Activated naive CD8-positive, alpha-beta T cell treated with anti-CD3 and anti-CD28 coated beads, Interleukin-2, amount 10 ng/mL, durations not matched to agents 7 days and 5 days (primary cell): ENCODE measurements at regions not wholly inside any gene's neighbourhood (a gene's known extent, or its start where the extent isn't known, plus 50 kb on each side); places are given as distances from the start of the nearest gene placed in this dataset.
"Not testable (repeated sequence)": the region's sequence is repeated elsewhere in the genome, so short reads cannot be mapped to it uniquely, and the experiment has no call there.

Source experiments
- ATAC-seq: fragments of 150-1000 bp; cut with Tn5 transposase; one replicate; pipeline ENCODE4 v1.10.0; 2021; ENCODE audit warnings: low read depth, moderate library complexity
- POLR2A ChIA-PET: fragments of 350-600 bp; sonication (Branson Sonifier 250); formaldehyde crosslinking; loops from one replicate; lab custom pipeline; 2021; ENCODE audit warnings: antibody characterized with exemption; lab: Charles Lee
- DNase-seq: peaks from one replicate; pipeline ENCODE4 v3.0.0; 2021
- H3K27ac Mint-ChIP-seq: one replicate; pipeline ENCODE4 v1.8.0; 2022; ENCODE audit warnings: mild to moderate bottlenecking, mixed read lengths
- H3K27me3 Mint-ChIP-seq: one replicate; pipeline ENCODE4 v1.8.0; 2022; ENCODE audit warnings: mild to moderate bottlenecking, moderate library complexity, mixed read lengths
- H3K36me3 Mint-ChIP-seq: one replicate; pipeline ENCODE4 v1.8.0; 2021; ENCODE audit warnings: mild to moderate bottlenecking, mixed read lengths
- H3K4me1 Mint-ChIP-seq: one replicate; pipeline ENCODE4 v1.8.0; 2021; ENCODE audit warnings: mixed read lengths
- H3K4me3 Mint-ChIP-seq: one replicate; pipeline ENCODE4 v1.8.0; 2022; ENCODE audit warnings: mild to moderate bottlenecking, moderate library complexity, mixed read lengths
- H3K9me3 Mint-ChIP-seq: one replicate; pipeline ENCODE4 v1.8.0; 2021; ENCODE audit warnings: mixed read lengths

- H3K27me3 Mint-ChIP-seq = no peaks in the 10 kb centered on the region
- POLR2A ChIA-PET = no interaction called here
- peaks cover 1% of the 10 kb centered on the region for H3K9me3 Mint-ChIP-seq
- H3K36me3 Mint-ChIP-seq = no peaks in the 10 kb centered on the region
- no peak overlapping the region for H3K4me3 Mint-ChIP-seq
- no peak overlapping the region for H3K27ac Mint-ChIP-seq
- DNase-seq (no peak), ATAC-seq (no peak)
- no peaks in the 10 kb centered on the region for H3K4me1 Mint-ChIP-seq
Observed at GRCh38 chr11:22082178-22082577, 110.7 kb upstream of the ANO5 start.

DNA sequence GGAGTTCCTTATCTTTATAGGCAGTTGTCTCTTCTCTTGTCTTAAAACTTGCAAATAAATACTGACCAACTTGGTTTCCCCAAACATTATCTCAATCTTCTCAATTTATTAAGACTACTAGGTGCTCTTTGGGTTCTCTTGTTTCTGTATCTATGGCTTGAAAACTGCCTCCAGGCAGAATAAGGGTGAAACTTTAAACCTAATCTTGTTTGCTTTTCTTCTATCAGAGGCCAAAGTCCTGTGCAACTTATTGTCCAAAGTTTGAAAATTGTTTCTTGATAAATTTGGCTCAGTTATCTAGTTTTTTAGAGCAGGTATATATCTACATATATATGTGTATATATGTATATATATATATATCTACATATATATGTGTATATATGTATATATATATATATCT lies 110.1 kb upstream of the ANO5 start:
- no peaks in the 10 kb centered on the region for H3K4me1 Mint-ChIP-seq
- no peak overlapping the region for H3K27ac Mint-ChIP-seq
- no peak for ATAC-seq
- peaks cover 1% of the 10 kb centered on the region for H3K9me3 Mint-ChIP-seq
- H3K4me3 Mint-ChIP-seq = no peak overlapping the region
- H3K36me3 Mint-ChIP-seq = no peaks in the 10 kb centered on the region
- DNase-seq = no peak
- POLR2A ChIA-PET = no interaction called here
- no peaks in the 10 kb centered on the region for H3K27me3 Mint-ChIP-seq

DNA sequence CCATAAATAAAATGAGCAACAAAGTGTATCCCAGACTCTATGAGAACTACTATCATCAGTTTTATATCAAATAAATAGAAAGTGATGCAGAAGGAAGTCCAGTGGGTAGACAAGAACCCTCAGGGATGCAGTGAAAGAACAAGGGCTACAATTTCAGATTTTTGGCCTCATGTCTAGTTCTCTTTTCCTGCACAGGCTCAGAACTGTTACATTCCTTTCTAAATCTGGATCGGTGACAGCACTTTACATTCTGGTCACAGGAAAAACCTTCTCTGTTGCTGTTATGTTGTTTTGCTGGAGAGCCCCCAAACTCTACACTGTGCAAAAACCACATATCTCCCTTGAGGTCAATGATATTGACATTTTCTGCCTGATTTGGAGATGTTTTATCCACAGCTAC lies 108.8 kb upstream of the ANO5 start:
- POLR2A ChIA-PET = no interaction called here

GRCh38 chr11:22084564-22084963 lies 108.3 kb upstream of the ANO5 start:
- Mint-ChIP-seq H3K4me3 (no peak overlapping the region), H3K4me1 (no peaks in the 10 kb centered on the region), H3K36me3 (no peaks in the 10 kb centered on the region), H3K27ac (no peak overlapping the region), H3K27me3 (no peaks in the 10 kb centered on the region), H3K9me3 (peaks cover 1% of the 10 kb centered on the region)
- ATAC-seq (no peak), DNase-seq (no peak)
- POLR2A ChIA-PET = no interaction called here

More for the DNA sequence above, 108.8 kb upstream of the ANO5 start:
- Mint-ChIP-seq H3K4me3 (no peak overlapping the region), H3K27ac (no peak overlapping the region), H3K36me3 (no peaks in the 10 kb centered on the region), H3K27me3 (no peaks in the 10 kb centered on the region), H3K9me3 (peaks cover 1% of the 10 kb centered on the region), H3K4me1 (no peaks in the 10 kb centered on the region)
- ATAC-seq (no peak), DNase-seq (no peak)

- no peaks in the 10 kb centered on the region for H3K36me3 Mint-ChIP-seq
- no peaks in the 10 kb centered on the region for H3K9me3 Mint-ChIP-seq
- POLR2A ChIA-PET = no interaction called here
- H3K27ac Mint-ChIP-seq = no peak overlapping the region
- ATAC-seq (no peak), DNase-seq (no peak)
- no peaks in the 10 kb centered on the region for H3K4me1 Mint-ChIP-seq
- no peaks in the 10 kb centered on the region for H3K27me3 Mint-ChIP-seq
- H3K4me3 Mint-ChIP-seq = no peak overlapping the region
Observed at GRCh38 chr11:22089609-22090008, 103.3 kb upstream of the ANO5 start.

DNA sequence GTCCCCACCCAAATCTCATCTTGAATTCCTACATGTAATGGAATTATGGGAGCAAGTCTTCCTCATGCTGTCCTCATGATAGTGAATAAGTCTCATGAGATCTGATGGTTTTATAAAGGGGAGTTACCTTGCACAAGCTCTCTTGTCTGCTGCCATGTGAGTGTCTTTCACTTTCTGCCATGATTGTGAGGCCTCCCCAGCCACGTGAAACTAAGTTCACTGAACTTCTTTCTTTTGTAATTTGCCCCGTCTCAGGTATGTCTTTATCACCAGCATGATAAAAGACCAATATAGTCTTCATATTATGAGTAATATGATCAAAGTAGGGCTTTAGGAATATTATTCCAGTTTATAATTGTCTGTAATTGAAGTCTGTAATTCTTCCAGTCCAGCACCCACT lies 86.3 kb upstream of the ANO5 start:
- POLR2A ChIA-PET = no interaction called here
- H3K36me3 Mint-ChIP-seq = no peaks in the 10 kb centered on the region
- no peak overlapping the region for H3K27ac Mint-ChIP-seq
- DNase-seq = no peak
- H3K4me1 Mint-ChIP-seq = no peaks in the 10 kb centered on the region
- H3K9me3 Mint-ChIP-seq = peaks cover 4% of the 10 kb centered on the region
- H3K4me3 Mint-ChIP-seq = no peak overlapping the region
- no peaks in the 10 kb centered on the region for H3K27me3 Mint-ChIP-seq
- no peak for ATAC-seq

DNA sequence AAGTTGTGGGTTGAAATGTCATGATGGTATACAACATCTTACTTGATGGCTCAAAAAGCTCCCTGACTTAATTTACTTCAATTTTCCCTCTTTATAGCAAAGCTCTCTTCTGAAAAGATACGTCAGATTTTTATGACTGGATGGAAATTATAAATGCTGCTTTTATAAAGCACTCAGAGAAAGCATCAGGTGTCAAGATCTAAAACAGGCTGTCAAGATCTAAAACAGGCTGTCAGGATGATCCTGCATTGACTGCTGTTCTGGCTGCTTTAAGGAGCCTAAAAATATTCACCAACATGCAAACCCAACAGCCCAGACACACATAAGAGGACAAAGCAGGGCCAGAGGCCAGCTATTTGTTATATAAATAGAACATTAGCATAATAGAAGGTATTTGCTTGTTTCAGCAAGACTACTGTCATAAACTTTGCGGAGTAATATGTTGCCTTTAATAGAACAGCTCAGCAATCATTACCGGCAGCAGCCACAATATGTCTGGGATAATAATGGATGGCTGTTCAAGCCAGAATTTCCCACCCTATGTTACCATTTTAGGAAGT lies 77.3 kb upstream of the ANO5 start:
- no peak overlapping the region for H3K4me3 Mint-ChIP-seq
- POLR2A ChIA-PET = no interaction called here
- no peak for ATAC-seq
- DNase-seq = no peak
- H3K27me3 Mint-ChIP-seq = no peaks in the 10 kb centered on the region
- H3K9me3 Mint-ChIP-seq = peaks cover 1% of the 10 kb centered on the region
- no peaks in the 10 kb centered on the region for H3K4me1 Mint-ChIP-seq
- H3K36me3 Mint-ChIP-seq = no peaks in the 10 kb centered on the region
- H3K27ac Mint-ChIP-seq = no peak overlapping the region

DNA sequence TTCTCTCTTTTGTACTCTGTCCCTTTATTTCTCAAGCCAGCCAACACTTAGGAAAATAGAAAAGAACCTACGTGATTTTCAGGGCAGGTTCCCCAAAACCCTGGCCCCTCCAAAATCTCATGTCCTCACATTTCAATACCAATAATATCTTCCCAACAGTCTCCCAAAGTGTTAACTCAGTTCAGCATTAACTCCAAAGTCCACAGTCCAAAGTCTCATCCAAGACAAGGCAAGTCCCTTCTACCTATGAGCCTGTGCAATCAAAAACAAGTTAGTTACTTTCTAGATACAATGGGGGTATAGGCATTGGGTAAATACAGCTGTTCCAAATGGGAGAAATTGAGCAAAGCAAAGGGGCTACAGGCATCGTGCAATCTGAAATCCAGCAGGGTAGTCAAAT lies 64.9 kb upstream of the ANO5 start:
- H3K4me1 Mint-ChIP-seq, H3K36me3 Mint-ChIP-seq, POLR2A ChIA-PET, ATAC-seq, H3K27ac Mint-ChIP-seq, H3K4me3 Mint-ChIP-seq, H3K27me3 Mint-ChIP-seq, DNase-seq: not testable (repeated sequence)
- H3K9me3 Mint-ChIP-seq = peaks cover 11% of the 10 kb centered on the region

- Mint-ChIP-seq H3K27ac (no peak overlapping the region), H3K4me3 (no peak overlapping the region), H3K36me3 (no peaks in the 10 kb centered on the region), H3K9me3 (peaks cover 8% of the 10 kb centered on the region), H3K27me3 (no peaks in the 10 kb centered on the region), H3K4me1 (no peaks in the 10 kb centered on the region)
- no peak for DNase-seq
- no peak for ATAC-seq
- POLR2A ChIA-PET = no interaction called here
Observed at GRCh38 chr11:22130462-22131053, 62.3 kb upstream of the ANO5 start.

DNA sequence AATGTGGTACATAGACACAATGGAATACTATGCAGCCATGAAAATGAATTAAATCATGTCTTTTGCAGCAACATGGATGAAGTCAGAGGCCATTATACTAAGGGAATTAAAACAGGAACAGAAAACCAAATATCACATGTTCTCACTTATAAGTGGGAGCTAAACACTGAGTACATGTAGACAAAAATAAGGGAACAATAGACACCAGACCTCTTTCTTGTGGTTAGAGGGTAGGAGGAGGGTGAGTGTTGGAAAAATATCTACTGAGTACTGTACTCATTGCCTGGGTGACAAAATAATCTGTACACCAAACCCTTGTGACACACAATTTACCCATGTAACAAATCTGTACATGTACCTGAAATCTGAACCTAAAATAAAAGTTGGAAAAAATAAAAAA lies 59.1 kb upstream of the ANO5 start:
- DNase-seq (no peak), ATAC-seq (no peak)
- Mint-ChIP-seq H3K27me3 (no peaks in the 10 kb centered on the region), H3K4me3 (no peak overlapping the region), H3K9me3 (no peaks in the 10 kb centered on the region), H3K36me3 (no peaks in the 10 kb centered on the region), H3K27ac (no peak overlapping the region), H3K4me1 (no peaks in the 10 kb centered on the region)
- POLR2A ChIA-PET = no interaction called here

GRCh38 chr11:22138264-22138663 lies 54.6 kb upstream of the ANO5 start:
- Mint-ChIP-seq H3K9me3 (no peaks in the 10 kb centered on the region), H3K27ac (no peak overlapping the region), H3K4me1 (no peaks in the 10 kb centered on the region), H3K36me3 (no peaks in the 10 kb centered on the region), H3K27me3 (no peaks in the 10 kb centered on the region), H3K4me3 (no peak overlapping the region)
- DNase-seq (no peak), ATAC-seq (no peak)
- POLR2A ChIA-PET = no interaction called here
